Activated CD8-positive, alpha-beta T cell treated with anti-CD3 and anti-CD28 coated beads for 36 hours (primary cell): ENCODE measurements at regions not wholly inside any gene's neighbourhood (a gene's known extent, or its start where the extent isn't known, plus 50 kb on each side); places are given as distances from the start of the nearest gene placed in this dataset.

Source experiments
- ATAC-seq: fragments of 200-7000 bp; cut with Tn5 transposase; one replicate; pipeline ENCODE4 v1.10.0; 2021; ENCODE audit warnings: mild to moderate bottlenecking, moderate library complexity
- CTCF ChIA-PET: fragments of 350-600 bp; sonication (Branson Sonifier 250); formaldehyde crosslinking; loops from one replicate; lab custom pipeline; 2021; ENCODE audit warnings: antibody characterized with exemption; lab: Charles Lee
- POLR2A ChIA-PET: fragments of 350-600 bp; sonication (Branson Sonifier 250); formaldehyde crosslinking; loops from one replicate; lab custom pipeline; 2021; ENCODE audit warnings: antibody characterized with exemption; lab: Charles Lee
- DNase-seq: peaks from one replicate; pipeline ENCODE4 v3.0.0-alpha.2; 2020
- H3K27ac Mint-ChIP-seq: one replicate; pipeline ENCODE4 v1.8.0; 2021; ENCODE audit warnings: mild to moderate bottlenecking, mixed read lengths
- H3K27me3 Mint-ChIP-seq: one replicate; pipeline ENCODE4 v1.8.0; 2021; ENCODE audit warnings: mixed read lengths
- H3K36me3 Mint-ChIP-seq: one replicate; pipeline ENCODE4 v1.8.0; 2021; ENCODE audit warnings: low read depth, mixed read lengths
- H3K4me1 Mint-ChIP-seq: one replicate; pipeline ENCODE4 v1.8.0; 2021; ENCODE audit warnings: low read depth, mixed read lengths
- H3K4me3 Mint-ChIP-seq: one replicate; pipeline ENCODE4 v1.8.0; 2021; ENCODE audit warnings: mild to moderate bottlenecking, moderate library complexity, mixed read lengths
- H3K9me3 Mint-ChIP-seq: one replicate; pipeline ENCODE4 v1.8.0; 2021; ENCODE audit warnings: mixed read lengths
- intact Hi-C: fragments of 100-400 bp; cut with micrococcal nuclease; formaldehyde crosslinking; loops from one replicate; pipeline ENCODE4 v1.10.0; 2022
- TF ChIP-seq, protein P1 (sequence below): fragments of 200-600 bp; IDR thresholded peaks from one replicate; pipeline ENCODE4 v1.8.0; 2022; ENCODE audit warnings: antibody characterized with exemption, mild to moderate bottlenecking

DNA sequence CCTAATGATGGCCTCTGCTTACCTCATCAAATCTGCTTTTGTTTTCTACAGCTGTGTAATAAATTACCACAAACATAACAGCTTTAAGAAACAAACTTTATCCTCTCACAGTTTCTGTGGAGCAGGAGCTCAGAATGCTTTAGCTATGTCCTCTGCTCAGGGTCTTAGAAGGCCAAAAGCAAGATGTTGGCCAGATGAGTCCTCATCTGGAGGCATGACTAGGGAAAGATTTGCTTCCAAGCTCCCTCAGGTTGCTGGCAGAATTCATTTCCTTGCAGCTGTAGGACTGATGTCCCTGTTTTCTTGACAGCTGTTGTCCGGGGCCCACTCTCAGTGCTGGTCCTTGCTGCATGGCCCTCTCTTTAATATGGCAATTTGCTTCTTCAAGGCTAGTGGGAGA lies 116.7 kb upstream of the PDE5A start:
- Mint-ChIP-seq H3K4me3 (no peak overlapping the region), H3K27ac (no peak overlapping the region), H3K9me3 (no peaks in the 10 kb centered on the region), H3K27me3 (peaks cover 2% of the 10 kb centered on the region), H3K4me1 (no peaks in the 10 kb centered on the region), H3K36me3 (no peaks in the 10 kb centered on the region)
- no peak for ATAC-seq
- ChIA-PET POLR2A (no interaction called here), CTCF (no interaction called here)
- intact Hi-C loops = no loop called here
- TF ChIP-seq, protein P1, sequence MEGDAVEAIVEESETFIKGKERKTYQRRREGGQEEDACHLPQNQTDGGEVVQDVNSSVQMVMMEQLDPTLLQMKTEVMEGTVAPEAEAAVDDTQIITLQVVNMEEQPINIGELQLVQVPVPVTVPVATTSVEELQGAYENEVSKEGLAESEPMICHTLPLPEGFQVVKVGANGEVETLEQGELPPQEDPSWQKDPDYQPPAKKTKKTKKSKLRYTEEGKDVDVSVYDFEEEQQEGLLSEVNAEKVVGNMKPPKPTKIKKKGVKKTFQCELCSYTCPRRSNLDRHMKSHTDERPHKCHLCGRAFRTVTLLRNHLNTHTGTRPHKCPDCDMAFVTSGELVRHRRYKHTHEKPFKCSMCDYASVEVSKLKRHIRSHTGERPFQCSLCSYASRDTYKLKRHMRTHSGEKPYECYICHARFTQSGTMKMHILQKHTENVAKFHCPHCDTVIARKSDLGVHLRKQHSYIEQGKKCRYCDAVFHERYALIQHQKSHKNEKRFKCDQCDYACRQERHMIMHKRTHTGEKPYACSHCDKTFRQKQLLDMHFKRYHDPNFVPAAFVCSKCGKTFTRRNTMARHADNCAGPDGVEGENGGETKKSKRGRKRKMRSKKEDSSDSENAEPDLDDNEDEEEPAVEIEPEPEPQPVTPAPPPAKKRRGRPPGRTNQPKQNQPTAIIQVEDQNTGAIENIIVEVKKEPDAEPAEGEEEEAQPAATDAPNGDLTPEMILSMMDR = no peak
- no peak for DNase-seq

DNA sequence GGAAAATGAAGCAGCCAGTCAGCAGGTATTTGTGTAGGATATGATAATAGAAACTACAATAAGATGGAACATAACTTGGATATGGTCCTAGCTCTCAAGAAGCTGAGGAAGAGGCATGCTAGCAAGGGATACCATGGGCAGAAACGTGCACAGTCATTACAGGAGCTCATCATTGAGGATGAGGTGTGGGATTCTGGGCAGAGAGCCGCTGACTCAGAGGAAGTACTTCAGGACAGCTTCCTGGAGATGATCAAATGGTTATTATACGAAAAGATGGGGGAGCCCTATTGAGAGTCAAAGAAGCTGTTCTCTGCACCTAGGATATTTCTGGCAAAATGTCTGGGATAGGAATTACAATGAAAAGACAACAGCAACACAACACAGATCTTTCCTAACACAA lies 116.0 kb upstream of the PDE5A start:
- DNase-seq = no peak
- CTCF ChIA-PET = no interaction called here
- ATAC-seq = no peak
- peaks cover 2% of the 10 kb centered on the region for H3K27me3 Mint-ChIP-seq
- H3K27ac Mint-ChIP-seq = no peak overlapping the region
- intact Hi-C loops = no loop called here
- no peak overlapping the region for H3K4me3 Mint-ChIP-seq
- TF ChIP-seq, protein P1 = no peak
- H3K9me3 Mint-ChIP-seq = no peaks in the 10 kb centered on the region
- POLR2A ChIA-PET = no interaction called here
- no peaks in the 10 kb centered on the region for H3K36me3 Mint-ChIP-seq
- no peaks in the 10 kb centered on the region for H3K4me1 Mint-ChIP-seq

DNA sequence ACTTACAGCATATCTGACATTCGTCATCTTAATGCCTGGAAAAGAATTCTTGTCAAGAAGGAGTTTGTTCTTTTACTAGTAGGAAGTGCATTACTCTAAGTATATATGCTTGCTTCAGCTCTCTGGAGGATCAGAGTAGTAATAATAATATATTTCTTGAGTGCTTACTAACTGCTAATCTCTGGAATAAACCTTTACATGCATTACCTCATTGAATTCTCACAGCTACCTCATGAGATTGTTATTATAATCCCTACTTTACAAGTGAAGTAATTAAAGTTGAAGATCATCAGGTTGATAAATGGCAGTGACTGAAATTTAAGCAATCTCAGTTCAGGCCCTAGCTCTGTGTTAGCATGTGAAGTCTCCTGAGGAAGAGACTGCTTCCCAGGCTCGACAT lies 115.0 kb upstream of the PDE5A start:
- Mint-ChIP-seq H3K27ac (no peak overlapping the region), H3K27me3 (peaks cover 2% of the 10 kb centered on the region), H3K4me3 (no peak overlapping the region), H3K4me1 (no peaks in the 10 kb centered on the region), H3K36me3 (no peaks in the 10 kb centered on the region), H3K9me3 (no peaks in the 10 kb centered on the region)
- TF ChIP-seq, protein P1 = no peak
- intact Hi-C loops = no loop called here
- ChIA-PET POLR2A (no interaction called here), CTCF (no interaction called here)
- ATAC-seq (no peak), DNase-seq (no peak)

DNA sequence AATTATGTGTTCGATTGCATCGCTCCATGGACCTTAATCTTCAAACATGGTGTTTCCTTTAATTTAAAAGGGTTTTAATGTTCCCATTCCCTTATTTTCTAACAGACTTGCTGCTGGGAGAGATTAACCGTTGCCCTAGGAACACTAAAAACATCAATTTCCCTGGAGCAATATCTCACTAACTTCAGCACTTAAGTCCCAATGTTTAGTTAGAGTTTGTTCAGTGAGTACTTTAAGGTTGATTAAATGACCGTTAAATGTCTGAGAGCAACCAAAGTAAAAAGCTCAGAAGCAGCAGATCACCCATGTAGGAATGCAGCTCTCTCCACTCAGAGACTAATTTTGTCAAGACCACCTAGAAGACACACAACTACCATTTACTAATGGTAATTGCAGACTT lies 111.2 kb upstream of the PDE5A start:
- Mint-ChIP-seq H3K4me1 (no peaks in the 10 kb centered on the region), H3K27me3 (peaks cover 4% of the 10 kb centered on the region), H3K36me3 (no peaks in the 10 kb centered on the region), H3K27ac (no peak overlapping the region), H3K9me3 (no peaks in the 10 kb centered on the region), H3K4me3 (no peak overlapping the region)
- CTCF ChIA-PET = no interaction called here
- TF ChIP-seq, protein P1 = no peak
- no peak for ATAC-seq
- DNase-seq = no peak
- POLR2A ChIA-PET = no interaction called here
- intact Hi-C loops = no loop called here

DNA sequence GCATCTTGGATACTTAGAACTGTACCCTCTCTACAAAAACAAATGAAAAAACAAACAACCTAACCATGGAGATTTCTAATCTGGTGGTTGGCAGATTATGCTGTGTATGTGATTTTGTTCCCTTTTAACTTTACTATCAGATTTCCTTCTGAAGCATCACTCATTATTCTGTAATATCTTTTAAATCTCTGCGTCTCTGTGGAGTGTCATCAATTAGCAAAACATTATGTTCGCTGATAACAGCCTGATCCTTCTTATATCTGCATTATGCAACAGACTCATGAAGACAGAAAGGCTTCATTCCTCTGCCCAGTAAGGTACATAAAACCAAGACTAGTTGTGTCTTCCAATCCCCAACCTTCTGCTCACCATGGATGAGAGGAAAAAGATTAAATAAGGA lies 110.3 kb upstream of the PDE5A start:
- intact Hi-C loops = no loop called here
- no peaks in the 10 kb centered on the region for H3K36me3 Mint-ChIP-seq
- no peaks in the 10 kb centered on the region for H3K9me3 Mint-ChIP-seq
- H3K27ac Mint-ChIP-seq = no peak overlapping the region
- TF ChIP-seq, protein P1 = no peak
- peaks cover 2% of the 10 kb centered on the region for H3K27me3 Mint-ChIP-seq
- ATAC-seq (no peak), DNase-seq (no peak)
- H3K4me3 Mint-ChIP-seq = no peak overlapping the region
- H3K4me1 Mint-ChIP-seq = no peaks in the 10 kb centered on the region
- POLR2A ChIA-PET = interaction anchor here (0.7 kb wide), 1 partner anchor 10 kb away, joined by 4 read pairs; no protein-coding TSS in a partner anchor
- CTCF ChIA-PET = no interaction called here
